LHCN-M2 (cell line): ENCODE measurements at regions not wholly inside any gene's neighbourhood (a gene's known extent, or its start where the extent isn't known, plus 50 kb on each side); places are given as distances from the start of the nearest gene placed in this dataset.

ENCODE experiments used
- DNase-seq: peaks from one replicate; pipeline ENCODE4 v3.0.0-alpha.2; 2012; ENCODE audit warnings: low read depth

GRCh38 chr2:128368437-128369107, 49.9 kb upstream of the HS6ST1 start:
- no peak for DNase-seq

- no peak for DNase-seq
Measured at GRCh38 chr2:128369108-128369555, 50.5 kb upstream of the HS6ST1 start.

- no peak for DNase-seq
Measured at GRCh38 chr2:128369602-128370467, 51.2 kb upstream of the HS6ST1 start.

GRCh38 chr2:128370468-128371247, 52.0 kb upstream of the HS6ST1 start:
- no peak for DNase-seq

- DNase-seq: no peak
Measured at GRCh38 chr2:128371248-128371630, 52.6 kb upstream of the HS6ST1 start.

GRCh38 chr2:128371648-128372345, 53.1 kb upstream of the HS6ST1 start:
- DNase-seq: no peak

- no peak for DNase-seq
Measured at GRCh38 chr2:128372621-128373341, 54.1 kb upstream of the HS6ST1 start.

- no peak for DNase-seq
Measured at GRCh38 chr2:128373451-128374000, 54.9 kb upstream of the HS6ST1 start.

GRCh38 chr2:128374001-128374710, 55.5 kb upstream of the HS6ST1 start:
- no peak for DNase-seq

GRCh38 chr2:128374711-128375413, 56.2 kb upstream of the HS6ST1 start:
- DNase-seq: no peak

GRCh38 chr2:128375454-128375853, 56.8 kb upstream of the HS6ST1 start:
- no peak for DNase-seq

- no peak for DNase-seq
Measured at GRCh38 chr2:128376241-128377041, 57.8 kb upstream of the HS6ST1 start.

GRCh38 chr2:128377071-128377910, 58.6 kb upstream of the HS6ST1 start:
- no peak for DNase-seq

- DNase-seq: no peak
Measured at GRCh38 chr2:128378231-128379020, 59.8 kb upstream of the HS6ST1 start.

GRCh38 chr2:128379021-128380015, 60.6 kb upstream of the HS6ST1 start:
- no peak for DNase-seq
